ENCODE measurements at regions not wholly inside any gene's neighbourhood (a gene's known extent, or its start where the extent isn't known, plus 50 kb on each side); places are given as distances from the start of the nearest gene placed in this dataset.

DNA sequence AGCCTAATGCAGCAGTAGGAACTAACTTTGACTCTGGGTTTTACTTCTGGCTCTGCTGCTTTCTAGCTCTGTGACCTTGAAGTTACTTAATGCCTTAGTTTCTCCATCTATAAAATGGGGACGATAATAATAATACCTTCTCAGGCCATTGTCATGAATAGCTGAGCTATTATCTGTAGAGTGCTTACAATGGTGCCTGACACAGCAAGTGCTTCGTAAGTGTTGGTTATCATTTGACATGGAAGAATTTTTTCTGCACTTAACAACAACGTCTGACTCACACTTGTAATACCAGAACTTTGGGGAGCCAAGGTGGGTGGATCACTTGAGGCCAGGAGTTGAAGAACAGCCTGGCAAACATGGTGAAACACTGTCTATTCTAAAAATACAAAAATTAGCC is 140.5 kb downstream of the ARL4A start:
- TF ChIP-seq, protein P1, sequence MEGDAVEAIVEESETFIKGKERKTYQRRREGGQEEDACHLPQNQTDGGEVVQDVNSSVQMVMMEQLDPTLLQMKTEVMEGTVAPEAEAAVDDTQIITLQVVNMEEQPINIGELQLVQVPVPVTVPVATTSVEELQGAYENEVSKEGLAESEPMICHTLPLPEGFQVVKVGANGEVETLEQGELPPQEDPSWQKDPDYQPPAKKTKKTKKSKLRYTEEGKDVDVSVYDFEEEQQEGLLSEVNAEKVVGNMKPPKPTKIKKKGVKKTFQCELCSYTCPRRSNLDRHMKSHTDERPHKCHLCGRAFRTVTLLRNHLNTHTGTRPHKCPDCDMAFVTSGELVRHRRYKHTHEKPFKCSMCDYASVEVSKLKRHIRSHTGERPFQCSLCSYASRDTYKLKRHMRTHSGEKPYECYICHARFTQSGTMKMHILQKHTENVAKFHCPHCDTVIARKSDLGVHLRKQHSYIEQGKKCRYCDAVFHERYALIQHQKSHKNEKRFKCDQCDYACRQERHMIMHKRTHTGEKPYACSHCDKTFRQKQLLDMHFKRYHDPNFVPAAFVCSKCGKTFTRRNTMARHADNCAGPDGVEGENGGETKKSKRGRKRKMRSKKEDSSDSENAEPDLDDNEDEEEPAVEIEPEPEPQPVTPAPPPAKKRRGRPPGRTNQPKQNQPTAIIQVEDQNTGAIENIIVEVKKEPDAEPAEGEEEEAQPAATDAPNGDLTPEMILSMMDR (conservative IDR thresholded peaks at IDR 0.05; ENCODE audit: low read depth in 2 of 2), result no peak
- TF ChIP-seq, protein P2, sequence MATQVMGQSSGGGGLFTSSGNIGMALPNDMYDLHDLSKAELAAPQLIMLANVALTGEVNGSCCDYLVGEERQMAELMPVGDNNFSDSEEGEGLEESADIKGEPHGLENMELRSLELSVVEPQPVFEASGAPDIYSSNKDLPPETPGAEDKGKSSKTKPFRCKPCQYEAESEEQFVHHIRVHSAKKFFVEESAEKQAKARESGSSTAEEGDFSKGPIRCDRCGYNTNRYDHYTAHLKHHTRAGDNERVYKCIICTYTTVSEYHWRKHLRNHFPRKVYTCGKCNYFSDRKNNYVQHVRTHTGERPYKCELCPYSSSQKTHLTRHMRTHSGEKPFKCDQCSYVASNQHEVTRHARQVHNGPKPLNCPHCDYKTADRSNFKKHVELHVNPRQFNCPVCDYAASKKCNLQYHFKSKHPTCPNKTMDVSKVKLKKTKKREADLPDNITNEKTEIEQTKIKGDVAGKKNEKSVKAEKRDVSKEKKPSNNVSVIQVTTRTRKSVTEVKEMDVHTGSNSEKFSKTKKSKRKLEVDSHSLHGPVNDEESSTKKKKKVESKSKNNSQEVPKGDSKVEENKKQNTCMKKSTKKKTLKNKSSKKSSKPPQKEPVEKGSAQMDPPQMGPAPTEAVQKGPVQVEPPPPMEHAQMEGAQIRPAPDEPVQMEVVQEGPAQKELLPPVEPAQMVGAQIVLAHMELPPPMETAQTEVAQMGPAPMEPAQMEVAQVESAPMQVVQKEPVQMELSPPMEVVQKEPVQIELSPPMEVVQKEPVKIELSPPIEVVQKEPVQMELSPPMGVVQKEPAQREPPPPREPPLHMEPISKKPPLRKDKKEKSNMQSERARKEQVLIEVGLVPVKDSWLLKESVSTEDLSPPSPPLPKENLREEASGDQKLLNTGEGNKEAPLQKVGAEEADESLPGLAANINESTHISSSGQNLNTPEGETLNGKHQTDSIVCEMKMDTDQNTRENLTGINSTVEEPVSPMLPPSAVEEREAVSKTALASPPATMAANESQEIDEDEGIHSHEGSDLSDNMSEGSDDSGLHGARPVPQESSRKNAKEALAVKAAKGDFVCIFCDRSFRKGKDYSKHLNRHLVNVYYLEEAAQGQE (IDR thresholded peaks at IDR 0.05; ENCODE audit: unreplicated experiment), result no peak
- TF ChIP-seq ZNF331 (CRISPR knock-in tag; IDR thresholded peaks at IDR 0.05; ENCODE audit: low read depth) (no peak), JUNB (IDR thresholded peaks at IDR 0.05; ENCODE audit: unreplicated experiment) (no peak), POLR2AphosphoS5 (IDR thresholded peaks at IDR 0.05; ENCODE audit: low read depth) (no peak), EZH2phosphoT487 (IDR thresholded peaks at IDR 0.05; ENCODE audit: unreplicated experiment) (no peak), NANOG (IDR thresholded peaks at IDR 0.05; ENCODE audit: borderline replicate concordance) (no peak)

All from GM23338 (cell line).